ENCODE measurements at regions not wholly inside any gene's neighbourhood (a gene's known extent, or its start where the extent isn't known, plus 50 kb on each side); places are given as distances from the start of the nearest gene placed in this dataset.
A peak's percentile ranks its signal among the peaks of the same experiment; 100 is the strongest.

GRCh38 chr22:44623771-44624510 lies 78.1 kb upstream of the PRR5 start:
- intact Hi-C loops (cut with micrococcal nuclease) = loop anchor here (1.0 to 10.0 kb wide), 4 partner anchors 288 to 1349 kb away; no protein-coding TSS in a partner anchor

More at GRCh38 chr22:44623771-44624510, 78.1 kb upstream of the PRR5 start:
- H4K20me1 ChIP-seq (ENCODE audit: insufficient read depth) = no peaks in the 10 kb centered on the region
- H3K36me3 ChIP-seq (ENCODE audit: control insufficient read depth in 1 of 2, insufficient read depth in 2 of 2, low read length in 2 of 2) = no peaks in the 10 kb centered on the region
- no peak overlapping the region for H3K9ac ChIP-seq (ENCODE audit: low read length)
- no peaks in the 10 kb centered on the region for H3K9me2 ChIP-seq (ENCODE audit: insufficient read depth)
- ATAC-seq (peak; percentile 87), DNase-seq (ENCODE audit: low read depth, low spot score) (no peak)
- ChIA-PET POLR2A (no interaction called here), RAD21 (ENCODE audit: low non-redundant PET in 1 of 2, low total read pairs in 2 of 2, uncharacterized antibody in 2 of 2, unreplicated experiment in 2 of 2) (interaction anchor here (0.8 to 1.4 kb wide), 3 partner anchors 288 to 741 kb away, joined by 3 to 4 read pairs (median 3); no protein-coding TSS in a partner anchor), CTCF (interaction anchor here (0.6 to 4.7 kb wide), 9 partner anchors 23 to 741 kb away, joined by 3 to 51 read pairs (median 3); no protein-coding TSS in a partner anchor)
- H2AFZ ChIP-seq (ENCODE audit: low read depth, low read length, poor library complexity, severe bottlenecking) = no peak overlapping the region
- H3K79me2 ChIP-seq (ENCODE audit: insufficient read depth, low read length) = no peaks in the 10 kb centered on the region
- H3K4me2 ChIP-seq (ENCODE audit: low read length) = no peak overlapping the region
- no peaks in the 10 kb centered on the region for H3K9me3 ChIP-seq (ENCODE audit: control insufficient read depth in 1 of 2, insufficient read depth in 1 of 2, low read depth in 1 of 2, low read length in 2 of 2)
- no peaks in the 10 kb centered on the region for H3K27me3 ChIP-seq (ENCODE audit: insufficient read depth, low read length)
- TF ChIP-seq RAD21 (IDR thresholded peaks at IDR 0.05; ENCODE audit: low read depth) (peak; percentile 80), ZFX (IDR thresholded peaks at IDR 0.05) (no peak), CBX3 (IDR thresholded peaks at IDR 0.05; ENCODE audit: low read depth) (no peak), CEBPB (IDR thresholded peaks at IDR 0.05; ENCODE audit: low read depth) (no peak), POLR2A (IDR thresholded peaks at IDR 0.05; ENCODE audit: borderline replicate concordance, extremely low read depth, insufficient read depth, insufficient read length) (no peak), EGR1 (IDR thresholded peaks at IDR 0.05; ENCODE audit: low read depth) (no peak), POLR2AphosphoS5 (IDR thresholded peaks at IDR 0.05; ENCODE audit: low read depth, low read length) (no peak), CTCF (IDR thresholded peaks at IDR 0.05 in 2 of 3, conservative IDR thresholded peaks at IDR 0.05 in 1 of 3; ENCODE audit: borderline replicate concordance in 1 of 3, insufficient read depth in 1 of 3, low read depth in 2 of 3, low read length in 2 of 3) (peak; percentile 43 to 61 (median 52); a peak in 4 of 6 replicates), MAX (IDR thresholded peaks at IDR 0.05) (no peak), EZH2phosphoT487 (IDR thresholded peaks at IDR 0.05; ENCODE audit: borderline replicate concordance) (no peak), ELF1 (IDR thresholded peaks at IDR 0.05; ENCODE audit: borderline replicate concordance, low read depth) (no peak)
- no TSS peak for BruUV-seq (replicated peaks)
- no peak overlapping the region for H3K27ac ChIP-seq (ENCODE audit: low read depth, low read length)
- H3K4me1 ChIP-seq (ENCODE audit: control insufficient read depth in 1 of 2, insufficient read depth in 2 of 2, low read length in 2 of 2) = peaks cover 0 to 4% of the 10 kb centered on the region in 2 experiments; a peak in 1 of 4 replicates
- H3K4me3 ChIP-seq (replicated peaks in 1 of 2; ENCODE audit: low read depth in 1 of 2, low read length in 2 of 2) = no peak overlapping the region
